Keratinocyte (primary cell): ENCODE measurements at regions not wholly inside any gene's neighbourhood (a gene's known extent, or its start where the extent isn't known, plus 50 kb on each side); places are given as distances from the start of the nearest gene placed in this dataset.

Experiments
- EZH2 ChIP-seq: IDR thresholded peaks from one replicate; pipeline ENCODE4 v1.6.1; 2012; ENCODE audit warnings: inconsistent platforms, mild to moderate bottlenecking, low read length, moderate library complexity
- TF ChIP-seq, protein P1 (sequence below), 3 experiments: IDR thresholded peaks in 1 of 3; conservative IDR thresholded peaks in 1 of 3; optimal IDR thresholded peaks in 1 of 3; 2 replicates in 2 of 3; 3 replicates in 1 of 3; pipeline versions ENCODE3 to v1.5.1; 2011; ENCODE audit warnings: low read length in 3 of 3, mild to moderate bottlenecking in 3 of 3, moderate library complexity in 2 of 3, control low read depth in 1 of 3, inconsistent platforms in 1 of 3; ENCODE audit not compliant: insufficient read depth in 2 of 3; ENCODE audit errors: extremely low read depth in 1 of 3

DNA sequence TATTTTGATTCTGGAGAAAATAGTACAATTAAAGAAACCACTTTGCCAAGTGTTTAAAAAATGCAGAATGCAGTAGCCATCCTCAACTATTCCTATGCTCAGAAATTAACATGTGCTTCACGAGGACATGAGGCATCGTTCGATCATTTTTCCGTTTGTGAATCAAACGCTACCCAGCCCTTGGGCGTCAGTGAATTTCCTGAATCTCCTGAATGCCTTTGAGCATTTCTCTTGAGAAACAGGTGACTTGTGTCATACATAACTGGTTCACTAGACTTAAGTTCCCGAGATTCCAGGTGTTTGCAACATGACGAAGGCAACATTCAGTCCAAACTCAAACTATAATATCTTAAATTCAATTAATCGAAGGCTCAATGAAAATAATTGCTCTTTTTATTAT, 110.0 kb upstream of the ALKAL2 start:
- TF ChIP-seq, protein P1, sequence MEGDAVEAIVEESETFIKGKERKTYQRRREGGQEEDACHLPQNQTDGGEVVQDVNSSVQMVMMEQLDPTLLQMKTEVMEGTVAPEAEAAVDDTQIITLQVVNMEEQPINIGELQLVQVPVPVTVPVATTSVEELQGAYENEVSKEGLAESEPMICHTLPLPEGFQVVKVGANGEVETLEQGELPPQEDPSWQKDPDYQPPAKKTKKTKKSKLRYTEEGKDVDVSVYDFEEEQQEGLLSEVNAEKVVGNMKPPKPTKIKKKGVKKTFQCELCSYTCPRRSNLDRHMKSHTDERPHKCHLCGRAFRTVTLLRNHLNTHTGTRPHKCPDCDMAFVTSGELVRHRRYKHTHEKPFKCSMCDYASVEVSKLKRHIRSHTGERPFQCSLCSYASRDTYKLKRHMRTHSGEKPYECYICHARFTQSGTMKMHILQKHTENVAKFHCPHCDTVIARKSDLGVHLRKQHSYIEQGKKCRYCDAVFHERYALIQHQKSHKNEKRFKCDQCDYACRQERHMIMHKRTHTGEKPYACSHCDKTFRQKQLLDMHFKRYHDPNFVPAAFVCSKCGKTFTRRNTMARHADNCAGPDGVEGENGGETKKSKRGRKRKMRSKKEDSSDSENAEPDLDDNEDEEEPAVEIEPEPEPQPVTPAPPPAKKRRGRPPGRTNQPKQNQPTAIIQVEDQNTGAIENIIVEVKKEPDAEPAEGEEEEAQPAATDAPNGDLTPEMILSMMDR (optimal IDR thresholded peaks at IDR 0.05 in 1 of 3, IDR thresholded peaks at IDR 0.05 in 1 of 3, conservative IDR thresholded peaks at IDR 0.05 in 1 of 3; ENCODE audit: extremely low read depth in 1 of 3, insufficient read depth in 2 of 3, low read length in 3 of 3): no peak
- no peak for TF ChIP-seq EZH2
